NCI-H460 (cell line): ENCODE measurements at regions not wholly inside any gene's neighbourhood (a gene's known extent, or its start where the extent isn't known, plus 50 kb on each side); places are given as distances from the start of the nearest gene placed in this dataset.
"Not testable (repeated sequence)": the region's sequence is repeated elsewhere in the genome, so short reads cannot be mapped to it uniquely, and the experiment has no call there.

Experiments
- DNase-seq: peaks from one replicate; pipeline ENCODE4 v3.0.0-alpha.2; 2016; ENCODE audit warnings: low read depth; ENCODE audit errors: extremely low read depth

- DNase-seq: no peak
These were observed 106.3 kb upstream of the LYPLAL1 start for GRCh38 chr1:219067350-219067712.

- not testable (repeated sequence) for DNase-seq
These were observed 103.3 kb upstream of the LYPLAL1 start for GRCh38 chr1:219070395-219070794.

DNA sequence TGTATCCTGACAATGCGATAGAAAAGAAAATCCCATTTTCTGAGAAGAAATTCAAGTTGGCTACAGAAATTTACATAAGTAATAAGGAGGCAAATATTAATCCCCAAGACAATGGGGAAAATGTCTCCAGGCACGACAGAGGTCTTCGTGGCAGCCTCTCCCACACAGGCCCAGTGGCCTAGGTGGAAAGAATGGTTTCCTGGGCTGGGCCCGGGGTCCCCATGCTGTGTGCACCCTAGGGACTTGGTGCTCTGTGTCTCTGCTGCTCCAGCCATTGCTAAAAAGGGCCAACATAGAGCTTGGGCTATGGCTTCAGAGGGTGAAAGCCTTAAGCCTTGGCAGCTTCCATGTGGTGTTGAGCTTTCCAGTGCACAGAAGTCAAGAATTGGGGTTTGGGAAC is 102.5 kb upstream of the LYPLAL1 start:
- DNase-seq: no peak

GRCh38 chr1:219072329-219072728 is 101.3 kb upstream of the LYPLAL1 start:
- DNase-seq: no peak

GRCh38 chr1:219074084-219074728 is 99.5 kb upstream of the LYPLAL1 start:
- DNase-seq: no peak

DNA sequence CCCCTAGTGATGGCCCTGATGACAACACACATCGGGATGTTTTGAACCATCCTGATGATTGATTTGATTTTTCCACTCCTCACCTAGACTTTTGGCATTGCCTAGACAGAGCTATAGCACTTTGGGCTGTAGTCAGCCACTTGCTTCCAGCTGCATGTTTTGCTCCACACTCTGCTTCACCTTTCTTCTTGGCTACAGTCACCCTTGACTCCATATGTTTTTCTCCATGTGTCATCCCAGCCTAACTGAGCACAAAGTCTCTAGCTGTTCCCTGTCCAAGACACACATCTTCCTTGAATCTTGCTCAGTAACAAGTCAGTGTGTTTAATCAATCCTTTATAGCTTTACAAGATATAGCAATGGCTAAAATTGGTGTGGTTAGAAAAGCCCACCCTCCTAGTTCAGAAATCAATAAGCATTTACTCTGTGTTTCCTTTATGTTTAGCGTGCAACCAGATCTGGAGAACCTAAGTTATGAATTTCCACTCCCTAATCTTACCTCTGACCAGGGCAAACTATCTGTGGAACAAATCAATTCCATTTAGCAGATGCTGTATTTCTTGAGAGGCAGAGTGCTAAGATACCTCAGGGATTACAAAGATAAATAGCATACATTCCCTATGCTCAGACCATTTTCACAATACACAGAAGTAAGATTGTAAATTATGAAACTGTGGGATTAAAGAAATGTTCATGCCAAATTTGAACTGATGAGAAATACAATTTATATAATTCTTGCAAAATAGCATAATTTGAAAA is 98.4 kb upstream of the LYPLAL1 start:
- no peak for DNase-seq

- no peak for DNase-seq
These were observed 97.2 kb upstream of the LYPLAL1 start for GRCh38 chr1:219076326-219076937.

DNA sequence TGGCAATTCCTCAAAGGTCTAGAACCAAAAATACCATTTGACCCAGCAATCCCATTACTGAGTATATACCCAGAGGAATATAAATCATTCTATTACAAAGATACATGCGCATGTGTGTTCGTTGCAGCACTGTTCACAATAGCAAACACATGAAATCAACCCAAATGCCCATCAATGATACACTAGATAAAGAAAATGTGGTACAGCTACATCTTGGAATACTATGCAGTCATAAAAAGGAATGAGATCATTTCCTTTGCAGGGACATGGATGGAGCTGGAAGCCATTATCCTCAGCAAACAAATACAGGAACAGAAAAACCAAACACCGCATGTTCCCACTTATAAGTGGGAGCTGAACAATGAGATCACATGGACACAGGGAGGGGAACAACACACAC is 95.9 kb upstream of the LYPLAL1 start:
- DNase-seq: not testable (repeated sequence)

DNA sequence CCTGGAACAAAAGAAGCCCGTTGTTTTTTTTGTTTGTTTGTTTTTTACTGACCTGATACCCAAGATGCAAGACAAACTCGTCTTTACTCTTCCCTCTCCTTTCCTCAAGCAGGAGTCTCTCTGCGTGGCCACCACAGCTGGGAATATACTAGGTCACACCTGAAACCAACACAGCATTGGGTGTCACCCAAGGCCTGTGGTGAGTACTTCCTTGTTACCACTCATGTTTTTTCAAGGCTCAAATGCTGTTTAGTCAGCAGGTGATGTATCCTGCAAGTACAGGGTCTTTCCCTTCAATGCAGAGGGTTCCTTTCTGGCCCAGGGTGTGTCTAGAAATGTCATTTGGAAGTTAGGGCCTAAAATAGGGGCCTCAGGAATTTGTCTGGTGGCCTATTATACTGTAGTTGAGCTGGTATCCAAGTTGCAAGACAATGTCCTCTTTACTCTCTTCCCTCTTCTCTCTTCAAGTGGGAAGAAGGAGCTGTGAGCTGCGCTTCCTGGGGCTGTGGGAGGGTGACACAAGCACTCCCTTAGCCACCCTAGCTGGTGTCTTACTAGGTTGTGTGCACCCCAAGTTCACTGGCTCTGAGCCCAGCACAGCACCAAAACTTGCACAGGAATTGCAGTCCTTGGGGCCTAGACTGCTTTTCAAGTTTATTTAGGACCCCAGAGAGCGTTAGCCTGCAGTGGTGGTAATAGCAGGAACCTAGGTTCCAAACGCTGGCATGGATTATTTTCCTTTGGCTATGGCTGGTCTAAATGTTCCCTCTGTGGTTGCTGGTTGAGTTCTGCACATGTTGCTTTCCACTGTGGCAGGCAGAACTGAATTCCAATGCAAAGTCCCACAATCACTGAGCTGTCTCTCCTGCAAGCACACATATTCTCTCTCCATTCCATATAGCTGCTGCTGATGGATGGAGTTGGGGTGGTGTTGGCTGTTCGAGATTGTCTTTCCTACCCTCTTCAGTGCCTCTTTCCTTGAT is 91.4 kb upstream of the LYPLAL1 start:
- DNase-seq: no peak

GRCh38 chr1:219083631-219084030 is 90.0 kb upstream of the LYPLAL1 start:
- no peak for DNase-seq

GRCh38 chr1:219085082-219085481 is 88.6 kb upstream of the LYPLAL1 start:
- DNase-seq: no peak

- no peak for DNase-seq
These were observed 87.7 kb upstream of the LYPLAL1 start for GRCh38 chr1:219085988-219086387.

DNA sequence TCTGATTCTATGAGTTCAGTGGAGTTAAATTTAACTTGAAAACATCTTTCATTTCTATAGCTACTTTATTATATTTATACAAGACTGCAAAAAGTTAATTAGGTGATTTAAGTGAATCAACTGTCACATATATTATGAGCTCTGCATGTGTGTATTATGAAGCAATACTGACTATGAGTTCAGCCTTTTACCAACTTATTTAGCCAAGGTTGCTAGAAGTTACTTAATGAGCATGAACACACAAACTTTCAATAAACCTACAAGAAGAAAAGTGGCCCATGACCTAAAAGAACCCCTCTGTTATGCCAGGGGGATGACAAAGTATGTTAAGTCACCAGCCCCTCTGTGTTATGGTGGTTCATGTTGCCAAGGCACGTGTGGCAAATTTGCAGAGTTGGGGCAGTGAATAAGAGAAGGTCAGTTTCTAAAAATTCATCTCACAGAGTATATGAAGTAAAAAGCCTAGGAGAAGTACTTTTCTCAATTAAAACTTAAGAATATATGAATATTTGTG is 86.7 kb upstream of the LYPLAL1 start:
- no peak for DNase-seq

DNA sequence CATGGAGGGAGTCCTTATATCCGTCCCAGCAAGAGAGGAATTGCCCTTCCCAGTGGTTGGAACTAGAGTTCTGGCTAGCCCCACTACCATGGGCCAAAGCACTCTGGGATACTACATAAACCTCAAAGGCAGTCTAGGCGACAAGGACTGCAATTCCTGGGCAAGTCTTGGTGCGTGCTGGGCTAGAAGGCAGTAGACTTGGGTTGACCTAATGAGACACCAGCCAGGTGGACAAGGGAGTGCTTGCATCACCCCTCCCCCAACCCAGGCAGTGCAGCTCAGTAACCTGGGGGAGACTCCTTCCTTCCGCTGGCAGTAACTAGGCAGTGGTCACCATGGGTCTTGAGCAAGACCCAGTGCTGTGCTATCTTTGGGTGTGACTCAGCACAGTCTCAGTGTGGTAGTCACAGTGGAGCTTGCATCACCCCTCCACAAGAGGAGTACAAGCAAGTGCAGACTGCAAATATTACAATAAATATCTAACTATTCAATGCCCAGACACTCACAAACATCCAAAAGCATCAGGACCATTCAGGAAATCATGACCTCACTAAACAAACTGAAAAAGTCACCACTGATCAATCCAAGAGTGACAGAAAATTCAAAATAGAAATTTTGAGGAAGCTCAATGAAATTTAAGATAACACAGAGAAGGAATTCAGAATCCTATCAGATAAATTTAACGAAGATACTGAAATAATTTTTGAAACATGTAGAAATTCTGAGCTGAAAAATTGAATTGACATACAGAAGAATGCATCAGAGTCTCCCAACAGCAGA is 84.7 kb upstream of the LYPLAL1 start:
- peak; percentile 99 for DNase-seq

DNA sequence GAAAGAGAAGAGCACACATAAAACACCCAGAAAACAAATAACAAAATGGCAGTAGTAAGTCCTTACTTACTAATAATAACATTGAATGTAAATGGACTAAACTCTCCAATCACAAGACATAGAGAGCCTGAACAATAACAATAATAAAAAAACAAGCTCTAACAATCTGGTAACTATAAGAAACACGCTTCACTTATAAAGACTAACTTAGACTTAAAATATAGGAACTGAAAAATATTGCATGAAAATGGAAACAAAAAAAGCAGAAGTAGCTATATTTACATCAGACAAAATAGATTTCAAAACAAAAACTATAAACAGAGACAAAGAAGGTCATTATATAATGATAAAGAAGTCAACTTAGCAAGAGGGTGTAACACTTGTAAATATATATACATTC is 83.1 kb upstream of the LYPLAL1 start:
- no peak for DNase-seq

- peak; percentile 83 for DNase-seq
These were observed 81.5 kb upstream of the LYPLAL1 start for GRCh38 chr1:219092206-219092605.

GRCh38 chr1:219099307-219099706 is 74.4 kb upstream of the LYPLAL1 start:
- no peak for DNase-seq

- no peak for DNase-seq
These were observed 73.6 kb upstream of the LYPLAL1 start for GRCh38 chr1:219100059-219100458.

- DNase-seq: not testable (repeated sequence)
These were observed 71.2 kb upstream of the LYPLAL1 start for GRCh38 chr1:219102466-219102865.

DNA sequence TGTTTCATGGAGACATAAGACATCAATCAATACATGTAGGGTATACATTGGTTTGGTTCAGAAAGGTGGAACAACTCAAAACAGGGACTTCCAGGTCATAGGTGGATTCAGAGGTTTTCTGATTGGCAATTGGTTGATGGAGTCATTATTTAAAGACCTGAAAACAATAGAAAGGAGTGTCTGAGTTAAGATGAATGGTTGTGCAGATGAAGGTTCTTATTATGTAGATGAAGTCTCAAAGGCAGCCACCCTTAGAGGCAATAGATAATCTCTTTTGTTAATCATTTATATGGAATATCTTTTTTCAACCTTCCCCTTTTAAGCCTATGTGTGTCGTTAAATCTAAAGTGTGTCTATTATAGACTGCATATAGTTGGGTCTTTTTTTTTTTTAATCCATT is 67.8 kb upstream of the LYPLAL1 start:
- DNase-seq: no peak
